NCI-H2107 (cell line): ENCODE measurements at regions not wholly inside any gene's neighbourhood (a gene's known extent, or its start where the extent isn't known, plus 50 kb on each side); places are given as distances from the start of the nearest gene placed in this dataset.
"Not testable (repeated sequence)": the region's sequence is repeated elsewhere in the genome, so short reads cannot be mapped to it uniquely, and the experiment has no call there.

Source experiments
- DNase-seq: peaks from one replicate; lab custom pipeline; 2025; lab: John Stamatoyannopoulos, UW

- no peak for DNase-seq
These were observed 90.0 kb upstream of the NFASC start for GRCh38 chr1:204780630-204781029.

DNA sequence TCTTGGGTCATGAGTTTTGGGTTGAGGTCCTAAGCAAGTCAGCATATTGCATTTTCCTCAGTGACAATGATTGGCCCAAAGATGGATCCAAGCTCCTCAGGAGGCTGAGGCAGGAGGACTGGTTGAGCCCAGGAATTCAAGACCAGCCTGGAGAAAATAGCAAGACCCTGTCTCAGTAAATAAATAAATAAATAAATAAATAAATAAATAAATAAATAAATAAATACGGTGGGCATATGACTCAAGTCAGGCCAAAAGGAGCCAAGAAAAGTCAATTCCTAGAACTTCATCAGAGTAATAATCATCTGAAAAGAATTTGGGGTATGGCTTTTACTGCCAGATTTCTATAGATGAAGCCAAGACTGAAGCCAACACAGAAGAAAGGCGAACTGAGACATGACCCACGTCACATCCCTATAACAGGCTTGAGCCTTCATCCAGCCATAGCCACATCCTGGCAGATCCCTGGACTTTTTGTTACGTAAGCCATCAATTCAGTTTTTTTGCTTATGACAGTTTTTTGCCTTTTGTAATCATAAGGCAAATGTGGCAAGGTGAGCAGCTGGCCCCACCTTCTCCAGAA is 88.5 kb upstream of the NFASC start:
- DNase-seq: no peak

DNA sequence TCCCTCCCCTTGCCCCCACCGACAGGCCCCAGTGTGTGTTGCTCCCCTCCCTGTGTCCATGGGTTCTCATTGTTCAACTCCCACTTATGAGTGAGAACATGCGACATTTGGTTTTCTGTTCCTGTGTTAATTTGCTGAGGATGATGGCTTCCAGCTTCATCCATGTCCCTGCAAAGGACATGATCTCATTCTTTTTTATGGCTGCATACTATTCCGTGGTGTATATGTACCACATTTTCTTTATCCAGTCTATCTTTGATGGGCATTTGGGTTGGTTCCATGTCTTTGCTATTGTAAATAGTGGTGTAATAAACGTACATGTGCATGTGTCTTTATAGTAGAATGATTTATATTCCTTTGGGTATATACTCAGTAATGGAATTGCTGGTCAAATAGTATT is 85.6 kb upstream of the NFASC start:
- DNase-seq: not testable (repeated sequence)

DNA sequence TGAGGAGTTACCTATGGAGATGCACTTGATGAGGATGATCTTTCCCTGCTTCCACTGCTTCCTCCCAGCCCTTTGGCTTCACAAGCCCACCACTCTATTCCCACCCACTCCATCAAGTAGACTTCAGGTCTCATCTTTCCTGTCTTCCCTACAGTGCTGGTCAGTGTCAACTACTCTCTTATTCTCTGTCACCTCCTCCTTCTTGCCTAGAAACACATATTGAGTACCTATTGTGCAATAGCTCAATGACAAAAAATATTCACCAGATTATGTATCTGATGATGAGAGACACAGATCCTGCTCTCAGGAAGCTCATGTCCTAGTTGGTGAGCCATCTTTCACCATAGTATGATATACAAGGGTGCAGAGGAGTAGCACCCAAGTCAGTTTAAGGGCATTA is 82.2 kb upstream of the NFASC start:
- DNase-seq: no peak

GRCh38 chr1:204791453-204792353 is 79.0 kb upstream of the NFASC start:
- peak; percentile 25 for DNase-seq

- DNase-seq: no peak
These were observed 78.3 kb upstream of the NFASC start for GRCh38 chr1:204792354-204792692.

- no peak for DNase-seq
These were observed 77.3 kb upstream of the NFASC start for GRCh38 chr1:204793259-204793914.

DNA sequence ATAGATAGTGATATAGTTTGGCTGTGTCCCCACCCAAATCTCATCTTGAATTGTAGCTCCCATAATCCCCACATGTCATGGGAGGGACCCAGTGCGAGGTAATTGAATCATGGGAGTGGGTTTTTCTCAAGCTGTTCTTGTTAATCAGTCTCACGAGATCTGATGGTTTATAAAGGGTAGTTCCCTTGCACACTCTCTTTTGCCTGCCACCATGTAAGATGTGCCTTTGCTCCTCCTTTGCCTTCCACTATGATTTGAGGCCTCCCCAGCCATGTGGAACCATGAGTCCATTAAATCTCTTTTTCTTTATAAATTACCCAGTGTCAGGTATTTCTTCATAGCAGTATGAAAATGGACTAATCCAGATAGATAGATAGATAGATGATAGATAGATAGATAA is 73.8 kb upstream of the NFASC start:
- DNase-seq: not testable (repeated sequence)

DNA sequence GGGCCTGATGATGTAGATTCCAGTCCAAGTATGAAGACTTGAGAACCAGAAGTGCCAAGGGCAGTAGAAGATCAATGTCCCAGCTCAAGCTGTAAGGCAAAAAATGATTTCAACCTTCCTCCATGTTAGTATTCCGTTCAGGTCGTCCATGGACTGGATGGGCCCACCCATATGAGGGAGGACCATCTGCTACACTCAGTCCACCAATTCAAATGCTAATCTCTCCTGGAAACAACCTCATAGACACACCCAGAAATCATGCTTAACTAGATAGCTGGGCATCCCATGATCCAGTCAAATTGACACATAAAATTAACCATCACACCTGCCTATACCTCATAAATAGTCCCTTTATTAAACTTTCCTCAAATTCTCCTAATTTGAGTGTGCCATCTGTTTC is 73.3 kb upstream of the NFASC start:
- DNase-seq: no peak

GRCh38 chr1:204799630-204800029 is 71.0 kb upstream of the NFASC start:
- no peak for DNase-seq

GRCh38 chr1:204801211-204801610 is 69.5 kb upstream of the NFASC start:
- no peak for DNase-seq

DNA sequence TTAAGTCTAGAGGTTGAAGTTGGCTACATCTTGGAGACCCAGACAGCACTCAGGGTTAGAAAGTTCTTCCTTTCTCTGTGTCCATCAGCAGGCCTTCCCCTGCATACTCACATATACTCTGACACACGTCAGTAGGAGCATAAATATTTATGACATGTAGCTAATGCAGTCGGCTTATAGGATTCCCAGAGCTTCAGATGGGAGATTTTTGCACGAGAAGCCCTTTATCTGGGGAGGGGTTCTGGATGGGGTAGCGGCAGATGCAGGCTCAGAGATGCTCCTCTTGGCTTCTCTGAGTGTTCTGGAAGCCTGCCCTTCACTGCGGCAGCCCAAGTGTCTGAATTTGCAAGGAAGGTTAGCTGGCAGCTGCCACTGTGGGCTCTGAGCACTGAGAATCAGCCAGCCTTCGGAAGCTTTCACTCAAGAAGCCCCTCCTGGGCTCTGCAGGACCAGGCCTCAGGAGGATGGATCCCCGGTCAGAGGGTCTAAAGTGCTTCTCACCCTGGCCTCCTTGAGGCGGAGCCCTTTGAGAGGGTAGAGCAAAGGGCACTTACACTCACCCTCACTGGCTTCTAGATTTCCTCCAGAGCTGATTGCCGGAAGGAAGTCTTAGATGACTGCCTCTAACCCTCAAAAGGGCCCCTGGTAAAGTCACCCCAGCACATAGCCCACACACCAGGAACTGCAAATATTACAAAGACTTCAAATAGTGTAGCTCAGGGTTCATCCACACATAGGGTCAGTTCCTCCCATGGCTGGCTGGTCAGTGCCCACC is 68.1 kb upstream of the NFASC start:
- no peak for DNase-seq

GRCh38 chr1:204803607-204804006 is 67.1 kb upstream of the NFASC start:
- no peak for DNase-seq

- peak; percentile 88 for DNase-seq
These were observed 63.5 kb upstream of the NFASC start for GRCh38 chr1:204806943-204807687.

GRCh38 chr1:204809488-204809887 is 61.2 kb upstream of the NFASC start:
- no peak for DNase-seq

DNA sequence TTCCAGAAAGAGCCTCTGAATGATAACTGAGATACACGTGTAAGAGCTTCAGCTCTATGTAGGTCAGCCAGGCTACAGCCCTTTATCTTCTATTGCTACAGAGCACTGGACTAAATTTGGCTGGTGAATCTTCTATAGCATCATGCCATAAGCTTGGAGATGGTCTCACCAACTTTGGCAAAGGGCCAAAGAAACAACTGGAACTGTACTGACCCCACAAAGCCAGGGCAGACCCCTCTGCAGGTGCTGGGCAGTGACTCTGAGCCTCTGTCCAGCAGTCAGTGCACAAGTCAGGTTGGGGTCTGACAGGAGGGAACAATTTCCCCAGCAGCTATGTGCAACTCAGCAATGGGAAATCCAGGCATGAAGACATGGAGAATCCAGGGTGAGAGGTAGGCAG is 57.8 kb upstream of the NFASC start:
- DNase-seq: no peak

DNA sequence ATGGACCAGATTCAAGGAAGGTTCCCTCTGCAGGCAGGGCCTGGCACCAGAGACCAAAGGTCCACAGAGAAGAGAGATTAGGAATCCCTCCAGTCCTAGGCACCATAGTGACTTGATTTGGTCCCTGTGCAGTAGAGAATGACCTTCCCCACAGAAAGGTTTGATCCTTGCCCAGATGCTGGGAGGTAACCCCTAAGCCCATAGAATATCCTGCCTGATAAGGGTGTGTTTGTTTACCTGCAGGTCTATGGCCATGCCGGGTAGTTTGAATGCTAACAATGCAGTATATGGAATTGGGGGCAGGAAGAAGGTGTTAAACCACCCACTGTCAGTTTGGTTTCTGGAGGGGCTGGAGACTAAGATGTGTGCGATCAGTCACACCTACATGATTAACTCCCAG is 57.1 kb upstream of the NFASC start:
- DNase-seq: no peak

DNA sequence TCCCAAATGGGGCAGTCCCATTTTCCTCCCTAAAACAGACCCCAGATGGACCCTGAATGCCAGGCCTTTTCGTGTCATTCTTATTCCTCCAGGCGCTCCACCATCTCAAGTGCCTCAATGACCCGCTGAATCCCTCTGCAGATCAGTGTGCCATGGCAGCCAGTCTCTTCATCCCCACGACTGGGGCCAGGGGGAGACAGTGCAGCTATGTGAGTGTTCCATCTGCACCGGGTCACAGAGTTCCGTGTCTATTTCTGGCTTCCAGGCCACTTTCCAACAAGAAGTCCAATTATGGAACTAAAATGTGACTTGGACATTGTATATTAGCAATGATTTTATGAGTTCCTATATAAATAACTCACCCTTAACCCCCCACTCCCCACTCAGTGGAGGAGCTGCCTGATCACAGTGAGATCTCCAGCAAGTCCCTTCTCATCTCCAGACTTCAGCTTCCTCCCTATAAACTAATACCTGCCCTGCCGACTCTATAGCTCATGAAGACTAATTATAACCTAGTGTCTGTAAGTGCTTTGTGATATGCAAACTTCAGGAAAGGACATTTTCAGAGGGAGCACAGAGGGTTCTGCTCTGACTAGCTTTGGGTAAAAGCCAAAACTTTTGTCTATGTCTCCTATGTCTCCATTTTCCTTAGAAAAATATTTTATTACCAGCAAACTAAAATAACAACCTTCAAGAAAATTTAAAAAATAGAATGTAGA is 56.3 kb upstream of the NFASC start:
- DNase-seq: no peak

- no peak for DNase-seq
These were observed 53.3 kb upstream of the NFASC start for GRCh38 chr1:204817341-204817740.

GRCh38 chr1:204818998-204819397 is 51.7 kb upstream of the NFASC start:
- no peak for DNase-seq

GRCh38 chr1:204819495-204819894 is 51.2 kb upstream of the NFASC start:
- DNase-seq: no peak
